Liver (tissue), 8 donors: ENCODE measurements at regions not wholly inside any gene's neighbourhood (a gene's known extent, or its start where the extent isn't known, plus 50 kb on each side); places are given as distances from the start of the nearest gene placed in this dataset.
A peak's percentile ranks its signal among the peaks of the same experiment; 100 is the strongest.

Source experiments
- DNase-seq: peaks from one replicate; pipeline ENCODE4 v3.0.0-alpha.2; 2017; ENCODE audit warnings: low spot score
- H3K27ac ChIP-seq, 2 donors: one replicate each; pipeline ENCODE4 v1.7.0; 2013; ENCODE audit warnings: inconsistent platforms in 2 of 2, low read length in 2 of 2, control low read depth in 1 of 2, low read depth in 1 of 2, mild to moderate bottlenecking in 1 of 2
- H3K27me3 ChIP-seq, 4 donors: one replicate each; pipeline versions ENCODE4 v1.6.1 to v1.7.0; 2013; ENCODE audit warnings: low read length in 3 of 4, inconsistent platforms in 1 of 4, mild to moderate bottlenecking in 1 of 4, moderate library complexity in 1 of 4; ENCODE audit not compliant: control insufficient read depth in 4 of 4, insufficient read depth in 4 of 4
- H3K36me3 ChIP-seq, 4 donors: one replicate each; pipeline versions ENCODE4 v1.6.1 to v1.7.0; 2013; ENCODE audit warnings: low read length in 3 of 4, mild to moderate bottlenecking in 3 of 4, low read depth in 1 of 4, moderate library complexity in 1 of 4; ENCODE audit not compliant: control insufficient read depth in 4 of 4, insufficient read depth in 3 of 4
- H3K4me1 ChIP-seq, 4 donors: one replicate each; pipeline versions ENCODE4 v1.6.1 to v1.7.0; 2013; ENCODE audit warnings: low read length in 3 of 4, mild to moderate bottlenecking in 3 of 4, moderate library complexity in 1 of 4; ENCODE audit not compliant: control insufficient read depth in 4 of 4, insufficient read depth in 4 of 4
- H3K4me3 ChIP-seq, 3 donors: one replicate each; pipeline versions ENCODE4 v1.6.1 to v1.7.0; 2013; ENCODE audit warnings: low read length in 3 of 3, control low read depth in 1 of 3, low read depth in 1 of 3, mild to moderate bottlenecking in 1 of 3
- H3K9ac ChIP-seq, 2 donors: one replicate each; pipeline ENCODE4 v1.7.0; 2013; ENCODE audit warnings: low read length in 2 of 2, mild to moderate bottlenecking in 2 of 2, moderate library complexity in 2 of 2, control low read depth in 1 of 2, low read depth in 1 of 2
- H3K9me3 ChIP-seq, 4 donors: one replicate each; pipeline versions ENCODE4 v1.6.1 to v1.7.0; 2013; ENCODE audit warnings: low read length in 3 of 4; ENCODE audit not compliant: control insufficient read depth in 4 of 4
- ATF3 ChIP-seq: IDR thresholded peaks from 2 replicates; pipeline ENCODE4 v1.6.1; 2016; ENCODE audit warnings: antibody characterized with exemption
- CTCF ChIP-seq: fragments of 150-350 bp; IDR thresholded peaks from 2 replicates; pipeline ENCODE4 v1.5.1; 2017; ENCODE audit warnings: improper control_type of control experiment, low read depth, low read length; ENCODE audit not compliant: missing input control
- FOXA1 ChIP-seq: IDR thresholded peaks from 2 replicates; pipeline ENCODE4 v1.6.1; 2016; ENCODE audit warnings: antibody characterized with exemption
- FOXA2 ChIP-seq: IDR thresholded peaks from 2 replicates; pipeline ENCODE4 v1.6.1; 2016; ENCODE audit warnings: antibody characterized with exemption
- HNF4A ChIP-seq, 2 donors: conservative IDR thresholded peaks; 2 replicates each; pipeline ENCODE4 v1.6.1; 2016; ENCODE audit warnings: antibody characterized with exemption in 2 of 2, mild to moderate bottlenecking in 2 of 2
- MAX ChIP-seq: IDR thresholded peaks from 2 replicates; pipeline ENCODE4 v1.6.1; 2016; ENCODE audit warnings: antibody characterized with exemption
- NR2F2 ChIP-seq: IDR thresholded peaks from 2 replicates; pipeline ENCODE4 v1.6.1; 2016; ENCODE audit warnings: antibody characterized with exemption
- RAD21 ChIP-seq, 2 donors: IDR thresholded peaks; 2 replicates each; pipeline ENCODE4 v1.6.1; 2016; ENCODE audit warnings: antibody characterized with exemption in 2 of 2, mild to moderate bottlenecking in 2 of 2
- RXRA ChIP-seq, 2 donors: IDR thresholded peaks; 2 replicates each; pipeline ENCODE4 v1.6.1; 2017 to 2018; ENCODE audit warnings: antibody characterized with exemption in 2 of 2, mild to moderate bottlenecking in 1 of 2
- TAF1 ChIP-seq: conservative IDR thresholded peaks from 2 replicates; pipeline ENCODE4 v1.6.1; 2016; ENCODE audit warnings: antibody characterized with exemption, mild to moderate bottlenecking
- YY1 ChIP-seq: IDR thresholded peaks from 2 replicates; pipeline ENCODE4 v1.6.1; 2016; ENCODE audit warnings: antibody characterized with exemption, mild to moderate bottlenecking
- ZBTB33 ChIP-seq: IDR thresholded peaks from 2 replicates; pipeline ENCODE4 v1.6.1; 2016; ENCODE audit warnings: antibody characterized with exemption
- WGBS: extraction: QIAGEN DNeasy Blood & Tissue Kit; methylation state at CpG from one replicate; pipeline ENCODE4 v1.1.7; 2013; 5-methylcytosine and 5-hydroxymethylcytosine counted together
- donor health status: healthy.
- donor health status: healthy.
- donor health status: healthy.
- donor health status: healthy.
- donor health status: healthy.

- no peak overlapping the region for H3K27ac ChIP-seq
Observed at GRCh38 chr2:156157670-156158069, 174.9 kb downstream of the NR4A2 start.

GRCh38 chr2:156156580-156156979 lies 175.9 kb downstream of the NR4A2 start:
- Histone ChIP-seq H3K27me3 (no peaks in the 10 kb centered on the region), H3K27ac (no peak overlapping the region), H3K4me3 (no peak overlapping the region), H3K9ac (no peak overlapping the region), H3K4me1 (peaks cover 0 to 3% (median 0%) of the 10 kb centered on the region in 4 donors), H3K36me3 (no peaks in the 10 kb centered on the region), H3K9me3 (no peaks in the 10 kb centered on the region)
- no peak for DNase-seq
- TF ChIP-seq RAD21 (IDR thresholded peaks at IDR 0.05) (peak; percentile 62 to 63), NR2F2 (no peak), HNF4A (conservative IDR thresholded peaks at IDR 0.05) (peak; percentile 27 to 33), CTCF (peak; percentile 28), TAF1 (no peak)
- WGBS: 31% methylated on average over 2 of the region's 2 CpGs

More at GRCh38 chr2:156157670-156158069, 174.9 kb downstream of the NR4A2 start:
- H3K4me1 ChIP-seq: peaks cover 0 to 3% (median 0%) of the 10 kb centered on the region in 4 donors
- no peak for TF ChIP-seq CTCF
- TF ChIP-seq YY1: no peak
- no peak for TF ChIP-seq RAD21 (IDR thresholded peaks at IDR 0.05)
- no peak for TF ChIP-seq ZBTB33
- TF ChIP-seq ATF3: no peak
- no peak for TF ChIP-seq RXRA (IDR thresholded peaks at IDR 0.05)
- TF ChIP-seq FOXA1: no peak
- no peak for TF ChIP-seq NR2F2
- no peak for TF ChIP-seq MAX
- TF ChIP-seq FOXA2: no peak
- H3K9me3 ChIP-seq: no peaks in the 10 kb centered on the region
- H3K36me3 ChIP-seq: no peaks in the 10 kb centered on the region
- H3K4me3 ChIP-seq: no peak overlapping the region
- no peaks in the 10 kb centered on the region for H3K27me3 ChIP-seq
- no peak overlapping the region for H3K9ac ChIP-seq
- DNase-seq: no peak
- 41% methylated on average over 1 of the region's 1 CpG for WGBS
